GM23338 (cell line): ENCODE measurements at regions not wholly inside any gene's neighbourhood (a gene's known extent, or its start where the extent isn't known, plus 50 kb on each side); places are given as distances from the start of the nearest gene placed in this dataset.

ENCODE experiments used
- ATAC-seq: fragments of 200-7000 bp; cut with Tn5 transposase; 3 replicates; pipeline ENCODE4 v1.9.1; 2020
- DNase-seq: peaks from one replicate; pipeline ENCODE4 v3.0.0-alpha.2; 2015; ENCODE audit warnings: low spot score
- H2AFZ ChIP-seq: fragments of 200-600 bp; sonication (generic); 2 replicates; pipeline ENCODE4 v1.8.0; 2016; ENCODE audit warnings: antibody characterized with exemption, mild to moderate bottlenecking, moderate library complexity
- H3F3A ChIP-seq: fragments of 200-600 bp; sonication (generic); replicated peaks from 2 replicates; pipeline ENCODE4 v1.8.0; 2017; ENCODE audit warnings: antibody characterized with exemption, mixed run types, low read depth
- H3K27ac ChIP-seq: fragments of 200-600 bp; sonication (generic); 2 replicates; pipeline ENCODE4 v1.6.1; 2016; ENCODE audit warnings: low read depth
- H3K27me3 ChIP-seq: fragments of 200-600 bp; sonication (generic); 2 replicates; pipeline ENCODE4 v1.8.0; 2016; ENCODE audit warnings: mild to moderate bottlenecking, mixed run types, moderate library complexity; ENCODE audit not compliant: insufficient read depth
- H3K36me3 ChIP-seq: fragments of 200-600 bp; sonication (generic); 2 replicates; pipeline ENCODE4 v1.8.0; 2016; ENCODE audit warnings: mild to moderate bottlenecking; ENCODE audit not compliant: insufficient read depth
- H3K4me1 ChIP-seq: fragments of 200-600 bp; sonication (generic); 2 replicates; pipeline ENCODE4 v1.8.0; 2016; ENCODE audit warnings: mild to moderate bottlenecking, moderate library complexity; ENCODE audit not compliant: insufficient read depth
- H3K4me2 ChIP-seq: fragments of 200-600 bp; sonication (generic); 2 replicates; pipeline ENCODE4 v1.7.1; 2017; ENCODE audit warnings: mixed run types
- H3K4me3 ChIP-seq: fragments of 200-600 bp; sonication (generic); 2 replicates; pipeline ENCODE4 v1.6.1; 2016; ENCODE audit warnings: mixed run types
- H3K79me2 ChIP-seq: fragments of 200-600 bp; sonication (generic); replicated peaks from 2 replicates; pipeline ENCODE4 v1.8.0; 2017; ENCODE audit warnings: mild to moderate bottlenecking; ENCODE audit not compliant: insufficient read depth
- H3K9me2 ChIP-seq: fragments of 200-600 bp; sonication (generic); 2 replicates; pipeline ENCODE4 v1.8.0; 2017; ENCODE audit not compliant: insufficient read depth
- H4K20me1 ChIP-seq: fragments of 200-600 bp; sonication (generic); replicated peaks from 2 replicates; pipeline ENCODE4 v1.8.0; 2017; ENCODE audit warnings: mild to moderate bottlenecking; ENCODE audit not compliant: insufficient read depth
- H3K27ac Mint-ChIP-seq: 2 replicates; pipeline ENCODE4 v1.8.0; 2020; ENCODE audit warnings: inconsistent platforms, mild to moderate bottlenecking, moderate library complexity, mixed read lengths
- H3K27me3 Mint-ChIP-seq: 3 replicates; pipeline ENCODE4 v1.8.0; 2022; ENCODE audit warnings: low read depth, mild to moderate bottlenecking, moderate library complexity, mixed read lengths, inconsistent platforms; ENCODE audit not compliant: insufficient read depth, poor library complexity
- H3K36me3 Mint-ChIP-seq: 3 replicates; pipeline ENCODE4 v1.8.0; 2021; ENCODE audit warnings: low read depth, mild to moderate bottlenecking, inconsistent platforms, moderate library complexity, mixed read lengths
- H3K4me1 Mint-ChIP-seq: 3 replicates; pipeline ENCODE4 v1.8.0; 2020; ENCODE audit warnings: mild to moderate bottlenecking, inconsistent platforms, mixed read lengths
- H3K4me3 Mint-ChIP-seq: 3 replicates; pipeline ENCODE4 v1.8.0; 2021; ENCODE audit warnings: moderate library complexity, mild to moderate bottlenecking, inconsistent platforms, mixed read lengths
- H3K9me3 Mint-ChIP-seq: 3 replicates; pipeline ENCODE4 v1.8.0; 2020; ENCODE audit warnings: moderate library complexity, mild to moderate bottlenecking, inconsistent platforms, mixed read lengths
- ETS1 ChIP-seq: IDR thresholded peaks from 2 replicates; pipeline ENCODE4 v1.6.1; 2016; ENCODE audit warnings: antibody characterized with exemption
- EZH2 ChIP-seq: fragments of 200-600 bp; sonication (generic); IDR thresholded peaks from one replicate; pipeline ENCODE4 v1.8.0; 2017; ENCODE audit warnings: antibody characterized with exemption, mild to moderate bottlenecking, low read depth; ENCODE audit not compliant: unreplicated experiment
- EZH2phosphoT487 ChIP-seq: fragments of 200-600 bp; sonication (generic); IDR thresholded peaks from one replicate; pipeline ENCODE4 v1.8.1; 2018; ENCODE audit warnings: antibody characterized with exemption; ENCODE audit not compliant: unreplicated experiment
- JUNB ChIP-seq: IDR thresholded peaks from one replicate; pipeline ENCODE4 v1.6.1; 2016; ENCODE audit warnings: antibody characterized with exemption; ENCODE audit not compliant: unreplicated experiment
- POLR2AphosphoS5 ChIP-seq: IDR thresholded peaks from 2 replicates; pipeline ENCODE4 v1.6.1; 2016; ENCODE audit warnings: antibody characterized with exemption, low read depth
- STAT1 ChIP-seq: IDR thresholded peaks from one replicate; pipeline ENCODE4 v1.6.1; 2016; ENCODE audit warnings: antibody characterized with exemption; ENCODE audit not compliant: unreplicated experiment
- ZNF114 ChIP-seq: fragments of 250-450 bp; sonication (Bioruptor Pico); IDR thresholded peaks from 2 replicates; pipeline ENCODE4 v1.5.0; 2020; ENCODE audit warnings: mild to moderate bottlenecking, moderate library complexity
- ZNF331 ChIP-seq: fragments of 250-450 bp; sonication (Bioruptor Pico); IDR thresholded peaks from 2 replicates; pipeline ENCODE4 v1.5.0; 2020; ENCODE audit warnings: low read depth, mild to moderate bottlenecking, moderate library complexity
- TF ChIP-seq, protein P1 (sequence below): fragments of 250-450 bp; sonication (Bioruptor Pico); IDR thresholded peaks from 2 replicates; pipeline ENCODE4 v1.5.0; 2020; ENCODE audit warnings: mild to moderate bottlenecking, moderate library complexity

GRCh38 chr7:114263219-114263618 is 151.4 kb upstream of the FOXP2 start:
- Histone ChIP-seq H3K4me1 (no peaks in the 10 kb centered on the region), H3K36me3 (no peaks in the 10 kb centered on the region), H2AFZ (no peak overlapping the region; the same call in 1 of the 2 replicates), H3K79me2 (no peaks in the 10 kb centered on the region), H3K4me3 (no peak overlapping the region), H3F3A (no peaks in the 10 kb centered on the region), H3K4me2 (no peak overlapping the region), H3K27me3 (no peaks in the 10 kb centered on the region), H3K9me2 (no peaks in the 10 kb centered on the region), H4K20me1 (no peaks in the 10 kb centered on the region), H3K27ac (no peak overlapping the region)
- Mint-ChIP-seq H3K9me3 (no peaks in the 10 kb centered on the region), H3K4me1 (no peaks in the 10 kb centered on the region; the same call in 2 of the 3 replicates), H3K27me3 (no peaks in the 10 kb centered on the region), H3K27ac (0 out of 2 replicates have a peak overlapping the region, but pooled peaks have one; percentile 5), H3K4me3 (no peak overlapping the region), H3K36me3 (no peaks in the 10 kb centered on the region)
- no peak for DNase-seq
- no peak for ATAC-seq
- TF ChIP-seq POLR2AphosphoS5 (no peak), STAT1 (no peak), JUNB (no peak), EZH2phosphoT487 (no peak), ETS1 (no peak), ZNF114 (CRISPR knock-in tag) (no peak), ZNF331 (no peak), EZH2 (no peak)
- TF ChIP-seq, protein P1, sequence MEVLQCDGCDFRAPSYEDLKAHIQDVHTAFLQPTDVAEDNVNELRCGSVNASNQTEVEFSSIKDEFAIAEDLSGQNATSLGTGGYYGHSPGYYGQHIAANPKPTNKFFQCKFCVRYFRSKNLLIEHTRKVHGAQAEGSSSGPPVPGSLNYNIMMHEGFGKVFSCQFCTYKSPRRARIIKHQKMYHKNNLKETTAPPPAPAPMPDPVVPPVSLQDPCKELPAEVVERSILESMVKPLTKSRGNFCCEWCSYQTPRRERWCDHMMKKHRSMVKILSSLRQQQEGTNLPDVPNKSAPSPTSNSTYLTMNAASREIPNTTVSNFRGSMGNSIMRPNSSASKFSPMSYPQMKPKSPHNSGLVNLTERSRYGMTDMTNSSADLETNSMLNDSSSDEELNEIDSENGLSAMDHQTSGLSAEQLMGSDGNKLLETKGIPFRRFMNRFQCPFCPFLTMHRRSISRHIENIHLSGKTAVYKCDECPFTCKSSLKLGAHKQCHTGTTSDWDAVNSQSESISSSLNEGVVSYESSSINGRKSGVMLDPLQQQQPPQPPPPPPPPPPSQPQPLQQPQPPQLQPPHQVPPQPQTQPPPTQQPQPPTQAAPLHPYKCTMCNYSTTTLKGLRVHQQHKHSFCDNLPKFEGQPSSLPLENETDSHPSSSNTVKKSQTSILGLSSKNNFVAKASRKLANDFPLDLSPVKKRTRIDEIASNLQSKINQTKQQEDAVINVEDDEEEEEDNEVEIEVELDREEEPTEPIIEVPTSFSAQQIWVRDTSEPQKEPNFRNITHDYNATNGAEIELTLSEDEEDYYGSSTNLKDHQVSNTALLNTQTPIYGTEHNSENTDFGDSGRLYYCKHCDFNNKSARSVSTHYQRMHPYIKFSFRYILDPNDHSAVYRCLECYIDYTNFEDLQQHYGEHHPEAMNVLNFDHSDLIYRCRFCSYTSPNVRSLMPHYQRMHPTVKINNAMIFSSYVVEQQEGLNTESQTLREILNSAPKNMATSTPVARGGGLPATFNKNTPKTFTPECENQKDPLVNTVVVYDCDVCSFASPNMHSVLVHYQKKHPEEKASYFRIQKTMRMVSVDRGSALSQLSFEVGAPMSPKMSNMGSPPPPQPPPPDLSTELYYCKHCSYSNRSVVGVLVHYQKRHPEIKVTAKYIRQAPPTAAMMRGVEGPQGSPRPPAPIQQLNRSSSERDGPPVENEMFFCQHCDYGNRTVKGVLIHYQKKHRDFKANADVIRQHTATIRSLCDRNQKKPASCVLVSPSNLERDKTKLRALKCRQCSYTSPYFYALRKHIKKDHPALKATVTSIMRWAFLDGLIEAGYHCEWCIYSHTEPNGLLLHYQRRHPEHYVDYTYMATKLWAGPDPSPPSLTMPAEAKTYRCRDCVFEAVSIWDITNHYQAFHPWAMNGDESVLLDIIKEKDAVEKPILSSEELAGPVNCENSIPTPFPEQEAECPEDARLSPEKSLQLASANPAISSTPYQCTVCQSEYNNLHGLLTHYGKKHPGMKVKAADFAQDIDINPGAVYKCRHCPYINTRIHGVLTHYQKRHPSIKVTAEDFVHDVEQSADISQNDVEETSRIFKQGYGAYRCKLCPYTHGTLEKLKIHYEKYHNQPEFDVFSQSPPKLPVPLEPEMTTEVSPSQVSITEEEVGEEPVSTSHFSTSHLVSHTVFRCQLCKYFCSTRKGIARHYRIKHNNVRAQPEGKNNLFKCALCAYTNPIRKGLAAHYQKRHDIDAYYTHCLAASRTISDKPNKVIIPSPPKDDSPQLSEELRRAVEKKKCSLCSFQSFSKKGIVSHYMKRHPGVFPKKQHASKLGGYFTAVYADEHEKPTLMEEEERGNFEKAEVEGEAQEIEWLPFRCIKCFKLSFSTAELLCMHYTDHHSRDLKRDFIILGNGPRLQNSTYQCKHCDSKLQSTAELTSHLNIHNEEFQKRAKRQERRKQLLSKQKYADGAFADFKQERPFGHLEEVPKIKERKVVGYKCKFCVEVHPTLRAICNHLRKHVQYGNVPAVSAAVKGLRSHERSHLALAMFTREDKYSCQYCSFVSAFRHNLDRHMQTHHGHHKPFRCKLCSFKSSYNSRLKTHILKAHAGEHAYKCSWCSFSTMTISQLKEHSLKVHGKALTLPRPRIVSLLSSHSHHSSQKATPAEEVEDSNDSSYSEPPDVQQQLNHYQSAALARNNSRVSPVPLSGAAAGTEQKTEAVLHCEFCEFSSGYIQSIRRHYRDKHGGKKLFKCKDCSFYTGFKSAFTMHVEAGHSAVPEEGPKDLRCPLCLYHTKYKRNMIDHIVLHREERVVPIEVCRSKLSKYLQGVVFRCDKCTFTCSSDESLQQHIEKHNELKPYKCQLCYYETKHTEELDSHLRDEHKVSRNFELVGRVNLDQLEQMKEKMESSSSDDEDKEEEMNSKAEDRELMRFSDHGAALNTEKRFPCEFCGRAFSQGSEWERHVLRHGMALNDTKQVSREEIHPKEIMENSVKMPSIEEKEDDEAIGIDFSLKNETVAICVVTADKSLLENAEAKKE (CRISPR knock-in tag) = no peak
